H1 (cell line): ENCODE measurements at regions not wholly inside any gene's neighbourhood (a gene's known extent, or its start where the extent isn't known, plus 50 kb on each side); places are given as distances from the start of the nearest gene placed in this dataset.
A peak's percentile ranks its signal among the peaks of the same experiment; 100 is the strongest.

Experiments
- CTCF ChIA-PET: fragments of 300-600 bp; sonication (Branson Sonifier 250); formaldehyde crosslinking; loops from one replicate; lab custom pipeline; 2021; ENCODE audit not compliant: partially characterized antibody; lab: Charles Lee
- POLR2A ChIA-PET: fragments of 300-600 bp; sonication (Branson Sonifier 250); formaldehyde crosslinking; loops from one replicate; lab custom pipeline; 2021; ENCODE audit warnings: inconsistent platforms; ENCODE audit not compliant: partially characterized antibody; lab: Charles Lee
- DNase-seq, 2 experiments: peaks; one replicate each; pipeline versions ENCODE4 v3.0.0 to v3.0.0-alpha.2; 2010 to 2022; ENCODE audit warnings: low spot score in 2 of 2, low read depth in 1 of 2, mixed read lengths in 1 of 2
- FAIRE-seq: peaks from 2 replicates; lab custom pipeline; 2011; peaks lifted over from hg19 to GRCh38; lab: Jason Lieb, UNC
- H2AFZ ChIP-seq: 2 replicates; pipeline ENCODE4 v1.8.1; 2012; ENCODE audit warnings: low read length, inconsistent platforms
- H2AK5ac ChIP-seq: 2 replicates; pipeline ENCODE4 v1.6.1; 2013; ENCODE audit warnings: low read depth, low read length
- H2BK120ac ChIP-seq: replicated peaks from 2 replicates; pipeline ENCODE3; 2013; ENCODE audit warnings: low read depth, low read length, inconsistent platforms
- H2BK12ac ChIP-seq: 2 replicates; pipeline ENCODE4 v1.6.1; 2013; ENCODE audit warnings: low read depth, low read length
- H2BK15ac ChIP-seq: 2 replicates; pipeline ENCODE4 v1.6.1; 2013; ENCODE audit warnings: low read length
- H2BK20ac ChIP-seq: 2 replicates; pipeline ENCODE4 v1.6.1; 2013; ENCODE audit warnings: low read length
- H2BK5ac ChIP-seq: 2 replicates; pipeline ENCODE4 v1.6.1; 2013; ENCODE audit warnings: low read depth, low read length
- H3K14ac ChIP-seq: 2 replicates; pipeline ENCODE4 v1.6.1; 2013; ENCODE audit warnings: inconsistent platforms; ENCODE audit not compliant: insufficient read length
- H3K18ac ChIP-seq: 2 replicates; pipeline ENCODE4 v1.6.1; 2013; ENCODE audit warnings: low read length; ENCODE audit errors: extremely low read depth
- H3K23ac ChIP-seq: 2 replicates; pipeline ENCODE4 v1.6.1; 2013; ENCODE audit warnings: inconsistent platforms; ENCODE audit not compliant: insufficient read length
- H3K23me2 ChIP-seq: 2 replicates; pipeline ENCODE4 v1.6.1; 2013; ENCODE audit warnings: low read depth, low read length
- H3K27ac ChIP-seq: 2 replicates; pipeline ENCODE4 v1.6.1; 2011; ENCODE audit warnings: low read depth, low read length, inconsistent platforms
- H3K27me3 ChIP-seq, 4 experiments: replicated peaks in 1 of 4; 1 replicate in 1 of 4; 2 replicates in 3 of 4; pipeline versions ENCODE4 v1.6.1 to v1.8.1; 2011 to 2013; ENCODE audit warnings: low read length in 3 of 4, mild to moderate bottlenecking in 3 of 4, inconsistent platforms in 2 of 4, mixed read lengths in 2 of 4, moderate library complexity in 1 of 4; ENCODE audit not compliant: control insufficient read depth in 3 of 4, insufficient read depth in 3 of 4; ENCODE audit errors: extremely low read depth in 1 of 4
- H3K36me3 ChIP-seq, 4 experiments: 2 replicates each; pipeline versions ENCODE4 v1.6.1 to v1.8.1; 2011 to 2013; ENCODE audit warnings: mild to moderate bottlenecking in 4 of 4, low read length in 3 of 4, moderate library complexity in 2 of 4, control low read depth in 1 of 4, inconsistent platforms in 1 of 4; ENCODE audit not compliant: insufficient read depth in 4 of 4, control insufficient read depth in 2 of 4
- H3K4ac ChIP-seq: replicated peaks from 2 replicates; pipeline ENCODE3; 2013; ENCODE audit warnings: low read length, low read depth, mixed read lengths, inconsistent platforms; ENCODE audit not compliant: insufficient read length
- H3K4me1 ChIP-seq, 4 experiments: replicated peaks in 1 of 4; 1 replicate in 1 of 4; 2 replicates in 3 of 4; pipeline versions ENCODE4 v1.6.1 to v1.8.1; 2011 to 2013; ENCODE audit warnings: low read length in 3 of 4, inconsistent platforms in 2 of 4, mixed read lengths in 1 of 4; ENCODE audit not compliant: insufficient read depth in 4 of 4, control insufficient read depth in 3 of 4
- H3K4me2 ChIP-seq, 2 experiments: 2 replicates each; pipeline versions ENCODE4 v1.6.1 to v1.8.1; 2011 to 2013; ENCODE audit warnings: low read depth in 2 of 2, low read length in 2 of 2, control low read depth in 1 of 2, inconsistent platforms in 1 of 2, mild to moderate bottlenecking in 1 of 2; ENCODE audit not compliant: insufficient read depth in 1 of 2
- H3K4me3 ChIP-seq, 4 experiments: fragments of 200-600, 300-600 bp in 1 of 4; sonication (generic), shearing (Covaris generic), sonication (Bioruptor Twin) in 1 of 4; 2 replicates each; pipeline versions ENCODE4 v1.5.1 to v1.8.1; 2011 to 2016; ENCODE audit warnings: low read length in 4 of 4, low read depth in 3 of 4, control low read depth in 2 of 4, inconsistent platforms in 2 of 4, mild to moderate bottlenecking in 2 of 4, mixed read lengths in 1 of 4, moderate library complexity in 1 of 4; ENCODE audit not compliant: insufficient read depth in 2 of 4; ENCODE audit errors: extremely low read depth in 1 of 4
- H3K56ac ChIP-seq: replicated peaks from 2 replicates; pipeline ENCODE3; 2013; ENCODE audit warnings: low read depth, mild to moderate bottlenecking, mixed read lengths, low read length, inconsistent platforms; ENCODE audit not compliant: insufficient read length
- H3K79me1 ChIP-seq: 2 replicates; pipeline ENCODE4 v1.6.1; 2013; ENCODE audit warnings: low read depth, low read length, control low read depth
- H3K79me2 ChIP-seq, 2 experiments: 2 replicates each; pipeline versions ENCODE4 v1.6.1 to v1.8.1; 2012 to 2013; ENCODE audit warnings: low read length in 2 of 2, mild to moderate bottlenecking in 2 of 2, inconsistent platforms in 1 of 2; ENCODE audit not compliant: insufficient read depth in 2 of 2, control insufficient read depth in 1 of 2
- H3K9ac ChIP-seq, 4 experiments: replicated peaks in 1 of 4; 1 replicate in 1 of 4; 2 replicates in 3 of 4; pipeline versions ENCODE4 v1.6.1 to v1.8.1; 2011 to 2013; ENCODE audit warnings: low read depth in 3 of 4, low read length in 3 of 4, control low read depth in 2 of 4, mild to moderate bottlenecking in 2 of 4, moderate library complexity in 2 of 4, inconsistent platforms in 1 of 4; ENCODE audit errors: extremely low read depth in 1 of 4
- H3K9me3 ChIP-seq, 2 experiments: 2 replicates each; pipeline versions ENCODE4 v1.6.1 to v1.8.1; 2012 to 2013; ENCODE audit warnings: mild to moderate bottlenecking in 2 of 2, moderate library complexity in 2 of 2, control low read depth in 1 of 2, inconsistent platforms in 1 of 2, low read depth in 1 of 2, low read length in 1 of 2, mixed read lengths in 1 of 2; ENCODE audit not compliant: insufficient read depth in 2 of 2
- H4K20me1 ChIP-seq, 2 experiments: replicated peaks in 1 of 2; 2 replicates each; pipeline versions ENCODE3 to v1.8.1; 2011 to 2013; ENCODE audit warnings: inconsistent platforms in 2 of 2, low read length in 2 of 2, mild to moderate bottlenecking in 1 of 2; ENCODE audit not compliant: insufficient read depth in 2 of 2, control insufficient read depth in 1 of 2
- H4K5ac ChIP-seq: 2 replicates; pipeline ENCODE4 v1.6.1; 2013; ENCODE audit warnings: low read length, low read depth, mixed read lengths, inconsistent platforms; ENCODE audit not compliant: insufficient read length
- H4K8ac ChIP-seq: 2 replicates; pipeline ENCODE4 v1.8.0; 2013; ENCODE audit warnings: mild to moderate bottlenecking, moderate library complexity, low read length, inconsistent platforms; ENCODE audit not compliant: insufficient read depth; ENCODE audit errors: extremely low read depth
- H4K91ac ChIP-seq: replicated peaks from 2 replicates; pipeline ENCODE3; 2013; ENCODE audit warnings: low read length, mixed read lengths, inconsistent platforms; ENCODE audit not compliant: insufficient read length
- ASH2L ChIP-seq: fragments of 200-600, 300-600 bp; sonication (generic); IDR thresholded peaks from one replicate; pipeline ENCODE4 v1.7.1; 2017; ENCODE audit warnings: low read length
- BACH1 ChIP-seq: IDR thresholded peaks from 2 replicates; pipeline ENCODE4 v1.6.1; 2012; ENCODE audit warnings: low read length, improper control_type of control experiment
- CBX5 ChIP-seq: fragments of 300-800, 300-1000 bp; sonication (generic); IDR thresholded peaks from 2 replicates; pipeline ENCODE4 v1.7.1; 2016; ENCODE audit warnings: antibody characterized with exemption, low read length, low read depth
- FOSL1 ChIP-seq: IDR thresholded peaks from 2 replicates; pipeline ENCODE4 v1.6.1; 2011; ENCODE audit warnings: mild to moderate bottlenecking, low read depth, low read length, moderate library complexity; ENCODE audit not compliant: insufficient read depth
- GTF2F1 ChIP-seq: IDR thresholded peaks from 2 replicates; pipeline ENCODE4 v1.6.1; 2012; ENCODE audit warnings: low read depth, low read length, improper control_type of control experiment, borderline replicate concordance
- KDM1A ChIP-seq: fragments of 200-600, 300-600 bp; sonication (generic); IDR thresholded peaks from 2 replicates; pipeline ENCODE4 v1.7.1; 2016; ENCODE audit warnings: mild to moderate bottlenecking, low read length, borderline replicate concordance
- NRF1 ChIP-seq: IDR thresholded peaks from 2 replicates; pipeline ENCODE4 v1.6.1; 2011; ENCODE audit warnings: mild to moderate bottlenecking, low read depth, low read length, improper control_type of control experiment
- POLR2AphosphoS5 ChIP-seq: IDR thresholded peaks from 2 replicates; pipeline ENCODE4 v1.6.1; 2011; ENCODE audit warnings: low read depth, low read length
- RBBP5 ChIP-seq: IDR thresholded peaks from 2 replicates; pipeline ENCODE4 v1.7.1; 2012; ENCODE audit warnings: low read depth, mild to moderate bottlenecking, inconsistent platforms, low read length, moderate library complexity, borderline replicate concordance
- RNF2 ChIP-seq: fragments of 200-900, 300-1000 bp; sonication (generic); IDR thresholded peaks from 2 replicates; pipeline ENCODE4 v1.7.1; 2016; ENCODE audit warnings: borderline replicate concordance, low read depth, mild to moderate bottlenecking, antibody characterized with exemption, low read length; ENCODE audit not compliant: poor library complexity, severe bottlenecking; ENCODE audit errors: missing control alignments
- SIN3A ChIP-seq, 2 experiments: IDR thresholded peaks in 1 of 2; conservative IDR thresholded peaks in 1 of 2; 2 replicates each; pipeline ENCODE4 v1.6.1; 2011 to 2012; ENCODE audit warnings: low read length in 2 of 2, improper control_type of control experiment in 1 of 2, low read depth in 1 of 2, mild to moderate bottlenecking in 1 of 2
- SUZ12 ChIP-seq: fragments of 200-600 bp; sonication (generic); IDR thresholded peaks from 2 replicates; pipeline ENCODE4 v1.6.1; 2012; ENCODE audit warnings: mild to moderate bottlenecking, inconsistent platforms, low read length, moderate library complexity, mixed read lengths
- ZNF274 ChIP-seq: IDR thresholded peaks from 2 replicates; pipeline ENCODE4 v1.7.0; 2012; ENCODE audit warnings: low read length, borderline replicate concordance; ENCODE audit errors: extremely low read depth
- TF ChIP-seq, protein P1 (sequence below): IDR thresholded peaks from 2 replicates; pipeline ENCODE4 v1.6.1; 2012; ENCODE audit warnings: inconsistent platforms

DNA sequence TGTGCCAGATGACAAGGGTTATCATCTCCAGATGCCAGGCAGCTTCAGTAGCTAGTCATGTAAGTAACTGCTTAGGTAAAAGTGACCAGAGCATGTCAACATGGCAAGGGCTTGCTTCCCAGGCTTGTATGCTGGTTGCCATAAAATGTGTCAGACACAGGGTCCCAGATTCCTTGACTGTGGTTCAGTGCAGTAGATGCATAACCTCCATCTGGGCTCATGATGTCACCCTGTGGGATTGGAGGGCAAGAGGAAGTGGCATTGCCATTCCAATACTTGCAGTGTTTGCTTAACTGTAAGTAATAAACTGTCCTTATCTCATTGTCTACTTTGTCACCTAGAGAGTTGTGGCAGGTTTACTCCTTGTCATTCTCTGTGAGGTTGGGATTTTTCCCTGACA lies 226.8 kb downstream of the PCDH17 start:
- Histone ChIP-seq H3K79me1 (no peaks in the 10 kb centered on the region), H4K8ac (no peak overlapping the region), H3K23me2 (no peaks in the 10 kb centered on the region), H3K4me1 (no peaks in the 10 kb centered on the region; a peak in 1 of 7 replicates), H2BK15ac (no peak overlapping the region), H3K4me2 (no peak overlapping the region), H2AFZ (no peak overlapping the region), H2AK5ac (no peak overlapping the region), H3K23ac (no peak overlapping the region), H4K91ac (no peak overlapping the region), H3K18ac (no peak overlapping the region), H2BK5ac (no peak overlapping the region), H3K9ac (no peak overlapping the region), H2BK12ac (peak overlapping the region; percentile 69; the same call in 1 of the 2 replicates), H3K27me3 (peaks cover 0 to 1% (median 0%) of the 10 kb centered on the region in 4 experiments; a peak in 1 of 7 replicates), H3K56ac (no peak overlapping the region), H2BK20ac (no peak overlapping the region), H4K20me1 (no peaks in the 10 kb centered on the region), H3K4ac (no peak overlapping the region), H3K27ac (no peak overlapping the region; the same call in 1 of the 2 replicates), H3K79me2 (no peaks in the 10 kb centered on the region), H3K4me3 (no peak overlapping the region), H3K14ac (no peak overlapping the region), H2BK120ac (no peak overlapping the region), H3K36me3 (no peaks in the 10 kb centered on the region), H4K5ac (no peak overlapping the region), H3K9me3 (no peaks in the 10 kb centered on the region)
- ChIA-PET CTCF (interaction anchor here (1.1 to 1.5 kb wide), 3 partner anchors 8 to 234 kb away, joined by 3 to 4 read pairs (median 4); no protein-coding TSS in a partner anchor), POLR2A (no interaction called here)
- DNase-seq (no peak), FAIRE-seq (no peak)
- TF ChIP-seq FOSL1 (no peak), RBBP5 (no peak), BACH1 (no peak), ZNF274 (no peak), POLR2AphosphoS5 (no peak), ASH2L (no peak), RNF2 (no peak), SUZ12 (no peak), KDM1A (no peak), SIN3A (conservative IDR thresholded peaks at IDR 0.05 in 1 of 2, IDR thresholded peaks at IDR 0.05 in 1 of 2; ENCODE audit: low read depth in 1 of 2, low read length in 2 of 2) (no peak), GTF2F1 (no peak), CBX5 (no peak), NRF1 (no peak)
- TF ChIP-seq, protein P1, sequence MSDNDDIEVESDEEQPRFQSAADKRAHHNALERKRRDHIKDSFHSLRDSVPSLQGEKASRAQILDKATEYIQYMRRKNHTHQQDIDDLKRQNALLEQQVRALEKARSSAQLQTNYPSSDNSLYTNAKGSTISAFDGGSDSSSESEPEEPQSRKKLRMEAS: no peak
